HG03342 (cell line): ENCODE measurements at regions not wholly inside any gene's neighbourhood (a gene's known extent, or its start where the extent isn't known, plus 50 kb on each side); places are given as distances from the start of the nearest gene placed in this dataset.

Experiments
- ATAC-seq: cut with Tn5 transposase; IDR thresholded peaks from one replicate; pipeline ENCODE4 v1.9.1; 2021; ENCODE audit warnings: mild to moderate bottlenecking, moderate library complexity; ENCODE audit not compliant: unreplicated experiment

- ATAC-seq, result no peak
These were observed 165.0 kb upstream of the DCN start for GRCh38 chr12:91347481-91348214.

GRCh38 chr12:91346827-91347226 is 164.2 kb upstream of the DCN start:
- no peak for ATAC-seq

DNA sequence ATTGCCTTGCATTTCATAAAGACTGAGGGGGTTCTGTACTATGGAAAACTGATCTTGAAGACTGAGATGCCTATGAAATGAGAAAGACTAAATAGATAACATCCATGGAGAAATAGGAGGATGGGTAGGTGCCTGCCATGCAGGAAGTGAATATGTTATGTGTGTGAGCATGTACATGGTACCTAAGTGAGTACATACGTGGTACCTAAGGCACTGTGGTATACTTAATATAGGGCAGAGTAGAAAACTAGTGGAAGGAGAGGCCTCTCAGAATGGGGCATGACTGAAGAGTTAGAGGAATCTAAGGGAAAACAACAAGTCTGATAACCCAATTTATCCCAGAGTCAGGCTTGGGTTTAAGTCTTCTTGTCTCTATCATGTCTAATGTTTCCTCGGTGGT is 161.8 kb upstream of the DCN start:
- no peak for ATAC-seq

DNA sequence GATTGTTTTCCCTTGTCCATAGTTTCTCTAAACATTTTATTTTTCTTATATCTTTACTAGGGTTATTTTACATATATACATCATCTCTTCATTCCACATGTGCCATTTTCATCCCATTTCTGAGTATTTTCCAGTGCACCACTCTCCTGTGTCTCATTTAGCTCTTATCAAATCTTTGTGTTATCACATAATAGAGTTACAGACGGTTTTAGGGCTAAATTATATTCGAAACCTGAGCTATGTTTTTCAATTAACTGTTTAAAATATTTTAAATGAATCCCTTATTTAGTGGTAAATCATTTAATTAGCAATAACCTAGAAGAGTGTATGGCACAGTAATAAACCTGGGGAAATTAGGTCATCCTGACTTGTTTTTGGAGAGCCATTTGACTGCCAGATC is 160.4 kb upstream of the DCN start:
- no peak for ATAC-seq

DNA sequence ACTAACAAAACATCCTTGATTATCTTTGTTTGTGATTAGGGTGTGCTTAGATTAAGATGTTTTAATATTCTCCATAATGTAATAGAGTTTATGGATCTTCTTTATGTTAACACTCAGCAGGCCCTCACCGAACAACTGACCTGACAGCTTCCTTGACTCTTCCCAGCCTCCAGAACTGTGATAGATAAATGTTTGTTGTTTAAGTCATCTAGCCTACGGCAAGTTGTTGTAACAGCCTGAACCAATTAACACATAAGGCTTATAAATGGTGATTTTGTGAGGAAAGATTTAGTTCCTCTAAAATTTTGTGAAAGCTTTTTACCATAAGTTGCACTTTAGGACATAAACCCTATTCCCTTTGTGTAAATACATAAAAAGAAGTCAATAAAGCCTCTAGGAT is 156.5 kb upstream of the DCN start:
- no peak for ATAC-seq

GRCh38 chr12:91335699-91336098 is 153.1 kb upstream of the DCN start:
- no peak for ATAC-seq

DNA sequence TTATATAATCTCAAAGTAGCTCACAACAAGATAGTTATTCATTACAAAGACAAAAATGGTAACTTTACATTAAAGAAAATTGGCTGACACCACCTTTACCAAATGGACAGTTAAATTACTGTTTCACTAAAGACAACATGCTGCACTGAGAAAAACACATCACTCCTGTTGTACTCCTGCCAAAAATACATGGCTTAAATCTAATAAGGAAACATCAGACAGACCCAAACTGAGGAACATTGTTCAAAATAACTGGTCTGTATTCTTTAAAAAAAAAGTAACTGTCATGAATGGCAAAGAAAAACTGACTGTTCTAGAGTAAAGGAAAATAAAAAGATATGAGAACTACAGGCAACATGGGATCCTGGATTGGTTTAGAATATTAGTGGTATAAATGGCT is 151.3 kb upstream of the DCN start:
- no peak for ATAC-seq

- ATAC-seq, result no peak
These were observed 149.7 kb upstream of the DCN start for GRCh38 chr12:91332302-91332701.

DNA sequence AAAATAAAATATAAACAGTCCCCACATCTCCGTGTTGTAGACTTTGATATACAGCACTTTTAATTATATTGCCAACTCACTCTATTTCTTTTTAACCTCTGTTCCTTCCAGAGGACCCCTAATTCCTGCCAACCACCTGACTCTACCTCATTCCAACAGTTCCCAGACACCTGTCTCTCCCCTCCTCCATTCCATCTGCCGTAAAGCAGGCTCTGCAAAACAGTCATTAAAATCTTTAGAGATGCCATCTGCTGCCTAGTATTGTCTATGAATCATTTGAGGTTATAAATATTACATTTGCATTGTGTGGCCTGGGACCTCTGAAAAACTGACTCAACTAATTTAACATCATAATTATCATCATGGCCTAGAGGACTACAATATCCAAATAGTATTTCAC is 148.8 kb upstream of the DCN start:
- ATAC-seq, result no peak

DNA sequence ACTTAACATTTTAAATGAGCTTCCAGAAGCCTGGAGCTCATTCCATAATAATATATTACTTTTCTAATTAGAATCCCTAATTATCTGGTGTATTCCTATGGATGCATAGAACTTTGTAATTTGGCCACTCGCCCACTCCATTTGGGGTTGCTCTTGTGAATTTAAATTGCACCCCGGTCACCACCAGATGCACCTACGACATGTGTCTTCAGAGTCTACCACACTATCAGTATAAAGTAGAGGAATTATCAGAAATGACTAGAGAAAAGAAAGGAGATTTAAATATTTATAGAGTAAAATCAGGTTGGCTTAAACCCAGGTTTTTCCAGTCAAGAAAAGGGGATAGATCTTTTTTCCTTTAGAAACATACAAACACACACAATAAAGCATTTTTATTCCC is 145.8 kb upstream of the DCN start:
- no peak for ATAC-seq

- ATAC-seq, result no peak
These were observed 145.3 kb upstream of the DCN start for GRCh38 chr12:91327889-91328288.

GRCh38 chr12:91327131-91327530 is 144.5 kb upstream of the DCN start:
- no peak for ATAC-seq

- ATAC-seq, result no peak
These were observed 143.7 kb upstream of the DCN start for GRCh38 chr12:91326058-91327027.

GRCh38 chr12:91320999-91321398 is 138.4 kb upstream of the DCN start:
- ATAC-seq, result no peak

DNA sequence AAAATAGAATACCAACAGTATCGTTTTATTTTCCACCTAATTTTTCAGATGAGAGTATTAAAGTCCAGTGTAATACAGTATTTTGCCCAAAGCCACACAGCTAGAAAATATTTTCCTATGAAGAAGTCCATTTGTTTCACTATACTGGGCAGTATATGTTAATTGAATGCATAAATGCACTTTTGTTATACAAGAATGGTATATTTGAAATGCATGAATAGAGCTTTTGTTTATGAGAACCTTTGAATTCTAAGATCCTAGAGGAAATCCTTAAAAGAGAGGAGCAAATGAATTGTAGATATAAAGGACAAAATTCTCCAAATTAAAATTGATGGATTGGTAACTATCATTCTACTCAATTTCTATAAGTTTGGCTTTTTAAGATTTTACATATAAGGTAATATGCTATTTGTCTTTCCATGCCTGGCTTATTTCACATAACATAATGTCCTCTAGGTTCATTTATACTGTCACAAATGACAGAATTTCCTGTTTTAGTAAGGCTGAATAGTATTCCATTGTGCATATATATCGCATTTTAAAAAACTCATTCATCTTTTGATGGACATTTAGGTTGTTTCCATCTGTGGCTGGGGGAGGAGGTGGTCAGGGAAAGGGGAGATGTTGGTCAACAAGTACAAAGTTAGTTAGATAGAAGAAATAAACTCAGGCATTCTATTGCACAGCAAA is 136.6 kb upstream of the DCN start:
- no peak for ATAC-seq

DNA sequence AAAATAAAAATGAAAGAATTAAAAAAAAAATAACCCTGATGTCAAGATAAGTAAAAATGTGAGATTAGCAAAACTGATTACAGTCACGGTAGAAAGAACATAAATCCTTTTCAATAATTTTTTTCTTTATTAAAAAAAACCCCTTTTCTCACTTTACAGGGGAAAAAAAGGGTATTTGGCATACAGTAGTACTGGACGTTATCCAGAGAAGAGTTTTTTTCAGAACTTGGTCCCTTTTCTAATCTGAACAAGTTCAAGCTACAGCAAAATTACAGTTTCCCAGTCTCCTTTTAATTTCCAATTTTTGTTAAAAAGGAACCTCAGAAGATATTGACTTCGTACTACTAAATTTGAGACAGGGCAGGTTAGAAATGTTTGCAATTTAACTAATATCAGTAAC is 134.7 kb upstream of the DCN start:
- ATAC-seq, result no peak

DNA sequence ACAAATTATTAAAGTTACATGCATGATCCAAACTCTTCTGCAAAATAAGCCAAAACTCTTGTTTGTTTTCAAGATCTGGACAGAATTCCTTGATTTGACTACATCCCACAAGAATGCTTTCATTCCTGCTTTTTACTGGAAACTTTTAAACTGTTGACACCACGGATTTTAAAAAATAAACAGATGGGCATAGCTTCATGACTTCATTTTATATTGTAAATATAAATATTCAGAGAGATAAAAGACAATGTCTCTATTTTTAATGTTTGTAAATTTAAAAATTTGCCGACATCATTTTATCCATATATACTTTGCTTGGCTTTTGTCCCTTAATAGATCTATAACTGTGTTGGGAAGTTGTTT is 134.3 kb upstream of the DCN start:
- ATAC-seq, result no peak

GRCh38 chr12:91316161-91316906 is 133.7 kb upstream of the DCN start:
- ATAC-seq, result no peak

GRCh38 chr12:91311081-91311480 is 128.5 kb upstream of the DCN start:
- ATAC-seq, result no peak

DNA sequence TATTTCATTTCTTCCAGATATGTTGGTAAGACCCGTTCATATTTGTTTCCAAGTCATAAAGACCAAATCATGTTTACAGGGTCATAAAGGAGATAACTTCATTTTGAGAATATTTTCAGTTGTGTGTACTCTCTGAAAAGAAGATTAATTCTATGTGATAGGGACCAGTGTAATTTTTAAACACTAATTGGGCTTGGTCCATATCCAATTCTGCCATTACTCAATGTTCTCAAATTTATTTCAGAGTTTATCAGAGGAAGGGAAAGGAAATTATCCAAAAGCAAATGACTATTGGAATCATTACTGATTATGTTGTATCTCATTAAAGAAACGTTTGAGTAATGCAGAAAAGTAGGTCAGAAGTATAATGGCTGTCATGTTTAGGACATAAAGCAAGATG is 126.8 kb upstream of the DCN start:
- no peak for ATAC-seq
